GM12892 (cell line): ENCODE measurements at regions not wholly inside any gene's neighbourhood (a gene's known extent, or its start where the extent isn't known, plus 50 kb on each side); places are given as distances from the start of the nearest gene placed in this dataset.

ENCODE experiments used
- POLR2A ChIP-seq: IDR thresholded peaks from 2 replicates; pipeline ENCODE4 v1.6.1; 2011; ENCODE audit warnings: low read depth, low read length, control low read depth
- POLR2AphosphoS5 ChIP-seq: IDR thresholded peaks from 2 replicates; pipeline ENCODE4 v1.6.1; 2011; ENCODE audit warnings: low read depth, low read length, control low read depth

- TF ChIP-seq POLR2AphosphoS5, result no peak
- TF ChIP-seq POLR2A, result no peak
Observed at GRCh38 chrX:4572691-4573090, 859.2 kb upstream of the PRKX start.
